Right atrium auricular region (tissue), 2 donors: ENCODE measurements at regions not wholly inside any gene's neighbourhood (a gene's known extent, or its start where the extent isn't known, plus 50 kb on each side); places are given as distances from the start of the nearest gene placed in this dataset.

ENCODE experiments used
- DNase-seq: peaks from one replicate; pipeline ENCODE4 v3.0.0-alpha.2; 2019; ENCODE audit warnings: low spot score
- H3K27ac ChIP-seq, 2 donors: fragments of 200-600 bp; sonication (generic); 1 replicate in 1 of 2; 2 replicates in 1 of 2; pipeline ENCODE4 v1.5.1; 2016 to 2019
- H3K27me3 ChIP-seq, 2 donors: fragments of 200-600 bp; sonication (generic); one replicate each; pipeline versions ENCODE4 v1.5.1 to v1.6.0; 2017 to 2019
- H3K36me3 ChIP-seq: fragments of 200-600 bp; sonication (generic); one replicate; pipeline ENCODE4 v1.5.1; 2016
- H3K4me1 ChIP-seq, 2 donors: fragments of 200-600 bp; sonication (generic); one replicate each; pipeline versions ENCODE4 v1.5.1 to v1.6.0; 2017 to 2019
- H3K4me3 ChIP-seq, 2 donors: fragments of 200-600 bp; sonication (generic); 1 replicate in 1 of 2; 2 replicates in 1 of 2; pipeline ENCODE4 v1.5.1; 2017 to 2019; ENCODE audit warnings: mild to moderate bottlenecking in 1 of 2, moderate library complexity in 1 of 2
- H3K9me3 ChIP-seq, 2 donors: fragments of 200-600 bp; sonication (generic); one replicate each; pipeline ENCODE4 v1.5.1; 2019
- TF ChIP-seq, protein P1 (sequence below), 2 donors: fragments of 200-600 bp; sonication (generic); IDR thresholded peaks; one replicate each; pipeline ENCODE4 v1.5.1; 2019; ENCODE audit warnings: antibody characterized with exemption in 2 of 2

GRCh38 chr6:71066153-71066552 lies 109.3 kb upstream of the B3GAT2 start:
- no peaks in the 10 kb centered on the region for H3K36me3 ChIP-seq
- no peak for DNase-seq
- TF ChIP-seq, protein P1, sequence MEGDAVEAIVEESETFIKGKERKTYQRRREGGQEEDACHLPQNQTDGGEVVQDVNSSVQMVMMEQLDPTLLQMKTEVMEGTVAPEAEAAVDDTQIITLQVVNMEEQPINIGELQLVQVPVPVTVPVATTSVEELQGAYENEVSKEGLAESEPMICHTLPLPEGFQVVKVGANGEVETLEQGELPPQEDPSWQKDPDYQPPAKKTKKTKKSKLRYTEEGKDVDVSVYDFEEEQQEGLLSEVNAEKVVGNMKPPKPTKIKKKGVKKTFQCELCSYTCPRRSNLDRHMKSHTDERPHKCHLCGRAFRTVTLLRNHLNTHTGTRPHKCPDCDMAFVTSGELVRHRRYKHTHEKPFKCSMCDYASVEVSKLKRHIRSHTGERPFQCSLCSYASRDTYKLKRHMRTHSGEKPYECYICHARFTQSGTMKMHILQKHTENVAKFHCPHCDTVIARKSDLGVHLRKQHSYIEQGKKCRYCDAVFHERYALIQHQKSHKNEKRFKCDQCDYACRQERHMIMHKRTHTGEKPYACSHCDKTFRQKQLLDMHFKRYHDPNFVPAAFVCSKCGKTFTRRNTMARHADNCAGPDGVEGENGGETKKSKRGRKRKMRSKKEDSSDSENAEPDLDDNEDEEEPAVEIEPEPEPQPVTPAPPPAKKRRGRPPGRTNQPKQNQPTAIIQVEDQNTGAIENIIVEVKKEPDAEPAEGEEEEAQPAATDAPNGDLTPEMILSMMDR (IDR thresholded peaks at IDR 0.05) = no peak

GRCh38 chr6:71067816-71068215 lies 111.0 kb upstream of the B3GAT2 start:
- Histone ChIP-seq H3K27me3 (no peaks in the 10 kb centered on the region), H3K4me3 (no peak overlapping the region), H3K9me3 (peaks cover 0 to 2% of the 10 kb centered on the region in 2 donors), H3K4me1 (no peaks in the 10 kb centered on the region), H3K36me3 (no peaks in the 10 kb centered on the region), H3K27ac (no peak overlapping the region)
- TF ChIP-seq, protein P1 (IDR thresholded peaks at IDR 0.05) = no peak
- DNase-seq = no peak

More at GRCh38 chr6:71066153-71066552, 109.3 kb upstream of the B3GAT2 start:
- Histone ChIP-seq H3K4me3 (no peak overlapping the region), H3K4me1 (no peaks in the 10 kb centered on the region), H3K27ac (no peak overlapping the region), H3K9me3 (peaks cover 0 to 3% of the 10 kb centered on the region in 2 donors), H3K27me3 (no peaks in the 10 kb centered on the region)

GRCh38 chr6:71072508-71072907 lies 115.6 kb upstream of the B3GAT2 start:
- TF ChIP-seq, protein P1 (IDR thresholded peaks at IDR 0.05) = no peak
- no peaks in the 10 kb centered on the region for H3K36me3 ChIP-seq
- peaks cover 0 to 9% of the 10 kb centered on the region in 2 donors for H3K9me3 ChIP-seq

GRCh38 chr6:71077655-71078054 lies 120.8 kb upstream of the B3GAT2 start:
- no peaks in the 10 kb centered on the region for H3K36me3 ChIP-seq
- peaks cover 0 to 19% of the 10 kb centered on the region in 2 donors for H3K9me3 ChIP-seq
- TF ChIP-seq, protein P1 (IDR thresholded peaks at IDR 0.05) = no peak
- H3K27ac ChIP-seq = no peak overlapping the region
- no peak overlapping the region for H3K4me3 ChIP-seq
- no peak for DNase-seq
- H3K27me3 ChIP-seq = no peaks in the 10 kb centered on the region
- H3K4me1 ChIP-seq = peaks cover 0 to 12% of the 10 kb centered on the region in 2 donors

More at GRCh38 chr6:71072508-71072907, 115.6 kb upstream of the B3GAT2 start:
- DNase-seq = no peak
- no peak overlapping the region for H3K27ac ChIP-seq
- H3K4me1 ChIP-seq = no peaks in the 10 kb centered on the region
- no peaks in the 10 kb centered on the region for H3K27me3 ChIP-seq
- no peak overlapping the region for H3K4me3 ChIP-seq

GRCh38 chr6:71079677-71080076 lies 122.8 kb upstream of the B3GAT2 start:
- Histone ChIP-seq H3K36me3 (no peaks in the 10 kb centered on the region), H3K27me3 (no peaks in the 10 kb centered on the region), H3K4me1 (peaks cover 0 to 17% of the 10 kb centered on the region in 2 donors), H3K27ac (no peak overlapping the region), H3K9me3 (peaks cover 0 to 19% of the 10 kb centered on the region in 2 donors), H3K4me3 (no peak overlapping the region)
- no peak for DNase-seq
- TF ChIP-seq, protein P1 (IDR thresholded peaks at IDR 0.05) = no peak

GRCh38 chr6:71080133-71080532 lies 123.3 kb upstream of the B3GAT2 start:
- Histone ChIP-seq H3K4me1 (peaks cover 0 to 17% of the 10 kb centered on the region in 2 donors), H3K27me3 (no peaks in the 10 kb centered on the region), H3K9me3 (peaks cover 0 to 19% of the 10 kb centered on the region in 2 donors), H3K27ac (no peak overlapping the region), H3K36me3 (no peaks in the 10 kb centered on the region), H3K4me3 (no peak overlapping the region)
- DNase-seq = no peak
- TF ChIP-seq, protein P1 (IDR thresholded peaks at IDR 0.05) = no peak
